CD4-positive, alpha-beta T cell treated with Interferon alpha-2 for 1 hour (primary cell): ENCODE measurements at regions not wholly inside any gene's neighbourhood (a gene's known extent, or its start where the extent isn't known, plus 50 kb on each side); places are given as distances from the start of the nearest gene placed in this dataset.

Source experiments
- DNase-seq, 2 donors: peaks; one replicate each; pipeline ENCODE4 v3.0.0-alpha.2; 2020 to 2022

- DNase-seq, result no peak
Measured at GRCh38 chr2:41870265-41870585, 177.6 kb upstream of the PKDCC start.

- DNase-seq, result no peak
Measured at GRCh38 chr2:41871080-41871479, 176.7 kb upstream of the PKDCC start.

DNA sequence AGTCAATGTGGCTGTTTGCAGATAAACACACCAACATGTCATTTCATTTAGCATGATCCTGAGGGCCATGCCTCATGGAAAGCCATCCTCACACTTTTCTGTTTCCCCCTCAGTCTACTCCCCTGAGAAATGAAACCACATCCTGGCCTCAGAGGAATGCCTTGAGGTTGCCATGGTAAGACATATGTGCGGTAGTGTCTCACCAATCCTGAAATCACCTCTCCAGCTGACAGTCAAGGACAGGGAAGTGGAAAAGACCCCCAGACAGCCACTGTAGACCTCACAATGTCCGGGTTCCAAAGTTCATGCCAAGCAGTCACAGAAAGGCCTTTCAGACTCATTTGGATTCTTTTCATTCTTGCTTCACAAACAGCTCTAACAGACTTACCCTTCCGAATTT lies 175.2 kb upstream of the PKDCC start:
- DNase-seq, result no peak

- no peak for DNase-seq
Measured at GRCh38 chr2:41873102-41874031, 174.5 kb upstream of the PKDCC start.

DNA sequence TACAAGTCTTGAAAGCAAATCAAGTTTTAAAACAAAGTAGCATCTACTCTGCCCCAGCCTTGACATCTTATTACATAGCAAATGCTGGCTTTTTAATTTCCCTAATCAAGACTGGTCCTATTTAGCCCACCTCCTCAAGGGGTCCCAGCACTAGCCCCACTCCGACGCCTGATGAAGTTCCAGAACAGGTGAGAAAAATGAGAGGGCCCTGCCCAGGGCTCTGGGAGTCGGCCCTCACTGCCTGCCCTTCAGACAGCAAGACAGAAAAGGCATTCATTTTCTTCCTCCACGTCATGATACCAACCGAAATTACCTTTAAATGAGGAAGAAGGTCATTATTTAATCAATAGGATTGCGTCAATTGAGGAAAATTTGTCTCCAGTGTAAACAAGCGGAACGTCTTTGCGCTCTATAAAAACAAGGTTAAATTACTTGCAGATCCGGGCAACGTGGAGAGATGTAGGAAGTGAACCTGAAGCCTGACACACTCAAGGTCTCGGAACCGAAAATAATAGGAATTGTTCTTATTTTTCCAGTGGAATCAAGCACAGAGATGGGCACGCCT lies 170.6 kb upstream of the PKDCC start:
- DNase-seq, result no peak

GRCh38 chr2:41878056-41878455 lies 169.8 kb upstream of the PKDCC start:
- no peak for DNase-seq

DNA sequence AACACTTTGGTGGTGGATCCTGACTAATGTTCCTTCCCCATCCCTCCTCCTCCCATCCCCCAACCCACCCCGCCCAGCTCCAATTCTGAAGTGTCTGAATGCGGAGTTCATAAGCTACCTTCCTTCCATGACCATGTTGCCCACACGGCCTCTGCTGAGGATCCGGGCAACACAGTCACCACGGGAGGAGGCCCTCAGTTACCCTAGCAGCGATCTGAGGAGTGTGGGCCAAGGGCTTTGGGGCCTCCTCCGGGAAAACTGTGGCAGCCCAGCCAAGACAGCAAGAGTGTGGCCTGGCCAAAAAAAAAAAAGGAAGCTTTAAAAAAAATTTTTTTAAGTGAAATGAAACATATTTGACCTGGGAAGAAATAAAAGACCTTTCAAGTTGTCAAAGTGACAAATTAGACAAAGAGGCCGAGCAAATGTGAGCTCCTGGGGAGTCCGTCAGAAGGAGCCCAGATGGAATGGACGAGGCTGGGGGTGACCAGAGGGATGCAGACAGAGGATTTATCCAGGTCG lies 169.0 kb upstream of the PKDCC start:
- no peak for DNase-seq

DNA sequence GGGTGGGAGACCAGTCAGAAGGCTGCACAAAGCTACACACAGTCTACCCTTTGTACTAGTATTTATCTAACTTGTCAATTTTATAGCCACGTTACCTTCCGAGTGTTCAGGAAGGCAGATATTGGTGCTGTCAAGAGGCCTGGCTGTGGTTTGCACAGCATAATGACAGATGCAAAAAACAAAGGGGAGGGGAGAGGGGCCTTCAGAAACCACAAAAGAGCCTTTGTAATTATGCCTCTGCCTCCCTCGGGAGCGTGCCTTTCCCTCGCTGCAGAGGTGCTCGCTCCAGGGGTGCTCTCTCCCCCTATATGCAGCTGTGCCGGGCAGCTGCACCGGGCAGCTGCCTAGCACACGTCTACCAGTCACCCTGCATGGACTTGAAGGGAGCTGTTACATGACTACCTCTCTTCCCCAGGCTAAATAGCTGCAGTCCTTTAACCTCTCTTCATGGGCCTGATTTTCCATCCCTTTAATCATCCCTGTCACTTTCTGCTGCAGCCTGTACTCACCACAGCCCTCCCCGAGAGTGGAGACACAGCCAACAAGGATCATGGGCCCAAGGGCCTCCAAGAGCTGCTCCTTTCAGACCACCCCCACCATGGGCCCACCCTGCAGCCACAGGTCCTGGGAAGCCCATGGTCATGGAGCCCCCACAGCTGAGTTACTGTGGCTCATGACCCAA lies 168.4 kb upstream of the PKDCC start:
- DNase-seq, result no peak

DNA sequence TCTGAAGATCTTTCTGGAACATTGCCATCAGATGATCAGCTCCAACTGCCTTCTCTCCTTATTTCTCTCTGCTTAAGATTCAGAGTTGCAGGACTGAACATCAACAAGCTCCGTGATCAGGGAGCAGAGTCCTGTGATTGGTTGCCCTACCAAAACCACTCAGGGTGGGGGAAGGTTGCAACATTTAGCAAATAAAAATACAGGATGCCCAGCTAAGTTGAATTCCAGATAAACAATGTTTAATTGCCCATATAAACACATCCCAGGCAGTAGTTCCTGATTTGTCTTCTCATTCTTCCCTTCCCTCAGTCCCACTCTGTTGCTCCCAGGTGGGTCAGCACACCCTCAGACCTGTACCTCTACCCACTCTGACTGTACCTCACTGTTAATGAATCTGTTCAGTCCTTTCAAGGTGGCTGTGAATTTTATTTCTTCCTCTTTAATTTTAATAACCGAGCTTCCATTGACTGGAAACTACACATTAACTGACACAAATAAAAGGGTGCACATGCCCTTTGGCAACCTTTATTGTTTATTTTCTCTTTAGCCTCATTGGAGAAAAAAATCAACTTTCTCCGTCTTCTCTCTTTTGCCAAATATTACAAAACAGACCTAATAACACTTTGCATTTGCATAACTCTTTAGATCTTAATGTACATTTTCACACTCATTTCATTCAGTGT lies 167.1 kb upstream of the PKDCC start:
- no peak for DNase-seq

DNA sequence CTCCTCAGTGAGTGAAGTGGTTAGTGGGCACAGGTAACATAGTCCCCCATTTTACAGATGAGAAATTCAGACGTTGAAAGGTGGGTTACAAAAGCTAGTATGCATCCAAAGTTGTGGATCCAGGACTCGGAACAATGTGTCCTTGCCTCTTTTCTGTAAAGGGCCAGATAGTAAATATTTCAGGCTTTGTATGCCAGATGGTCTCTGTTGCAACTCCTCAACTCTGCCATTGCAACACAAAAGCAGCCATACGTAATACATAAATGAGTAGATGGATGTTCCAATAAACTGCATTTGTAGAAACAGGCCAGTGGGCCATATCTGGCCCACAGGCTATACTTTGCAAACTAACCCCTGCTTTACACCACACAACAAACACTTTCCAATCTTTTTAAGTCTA lies 166.6 kb upstream of the PKDCC start:
- DNase-seq, result no peak

- DNase-seq, result no peak
Measured at GRCh38 chr2:41884718-41885117, 163.1 kb upstream of the PKDCC start.

- DNase-seq, result no peak
Measured at GRCh38 chr2:41886145-41886664, 161.6 kb upstream of the PKDCC start.

DNA sequence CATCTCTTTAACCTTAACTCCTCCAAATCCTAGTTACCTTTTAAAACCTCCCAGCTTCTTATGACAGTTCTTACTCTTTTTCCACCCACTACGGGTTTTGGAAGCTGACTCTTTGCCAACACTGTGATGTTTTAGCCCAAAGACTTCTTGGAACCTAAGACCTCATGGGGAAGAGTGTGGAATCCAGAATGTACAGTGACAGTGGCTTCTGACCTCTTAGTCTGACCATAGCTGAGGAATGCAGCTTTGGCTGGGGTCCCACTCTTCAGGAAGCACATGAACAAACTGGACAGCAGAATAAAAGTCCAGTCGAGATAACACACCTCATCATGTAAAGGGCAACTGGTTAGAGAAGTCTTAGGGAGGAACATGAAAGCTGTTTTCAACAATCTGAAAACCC lies 161.1 kb upstream of the PKDCC start:
- no peak for DNase-seq

DNA sequence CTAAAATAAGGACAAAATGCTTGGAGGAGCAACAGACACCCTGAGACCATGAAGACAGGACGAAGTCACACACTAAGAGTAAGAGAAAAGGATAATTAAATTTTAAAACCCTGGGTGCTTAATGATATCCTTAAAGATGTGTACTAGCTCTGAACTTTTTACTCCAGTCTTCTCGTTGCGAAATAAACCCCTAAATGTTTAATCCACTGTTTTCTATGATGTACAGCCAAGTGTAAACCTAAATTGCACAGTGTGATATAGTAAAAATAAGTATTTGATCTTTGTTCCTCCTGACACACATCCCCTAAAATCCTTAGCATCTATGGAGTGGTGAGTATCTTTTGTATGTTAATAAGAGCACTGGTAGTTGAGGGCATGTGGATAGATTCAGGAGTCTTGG lies 157.5 kb upstream of the PKDCC start:
- no peak for DNase-seq

- DNase-seq, result no peak
Measured at GRCh38 chr2:41892476-41892875, 155.3 kb upstream of the PKDCC start.

DNA sequence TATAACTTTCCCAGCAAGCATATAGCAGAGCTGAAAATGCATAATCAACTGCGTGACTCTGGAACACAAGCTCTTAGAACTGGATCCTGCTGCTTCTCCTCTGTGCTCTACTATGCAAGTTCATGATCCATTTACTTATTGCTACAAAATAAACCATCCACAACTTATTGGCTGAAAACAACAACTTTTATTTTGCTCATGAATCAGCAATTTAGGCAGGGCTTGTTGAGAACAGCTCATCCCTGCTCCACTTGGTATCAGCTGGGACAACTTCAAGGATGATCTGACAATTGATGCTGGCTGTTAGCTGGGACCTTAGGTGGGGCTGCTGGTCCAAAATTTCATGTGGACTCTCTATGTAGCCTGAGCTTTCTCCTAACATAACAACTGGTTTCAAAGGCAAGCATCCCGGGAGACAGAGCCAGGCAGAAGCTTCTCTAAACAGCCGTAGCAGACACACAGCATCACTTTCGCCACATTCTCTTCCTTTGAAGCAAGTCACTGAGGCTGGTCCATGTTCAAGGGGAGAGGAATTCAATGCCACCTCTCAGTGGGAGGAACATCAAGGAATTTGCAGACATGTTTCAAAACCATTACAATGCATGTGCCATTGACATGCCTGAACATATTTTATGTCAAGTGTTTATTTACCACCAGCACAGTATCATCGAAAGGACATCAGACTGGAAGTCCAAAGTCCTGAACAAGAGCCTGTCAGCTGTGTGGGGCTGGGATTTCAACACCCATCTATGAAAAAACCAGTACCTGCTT lies 153.1 kb upstream of the PKDCC start:
- no peak for DNase-seq

DNA sequence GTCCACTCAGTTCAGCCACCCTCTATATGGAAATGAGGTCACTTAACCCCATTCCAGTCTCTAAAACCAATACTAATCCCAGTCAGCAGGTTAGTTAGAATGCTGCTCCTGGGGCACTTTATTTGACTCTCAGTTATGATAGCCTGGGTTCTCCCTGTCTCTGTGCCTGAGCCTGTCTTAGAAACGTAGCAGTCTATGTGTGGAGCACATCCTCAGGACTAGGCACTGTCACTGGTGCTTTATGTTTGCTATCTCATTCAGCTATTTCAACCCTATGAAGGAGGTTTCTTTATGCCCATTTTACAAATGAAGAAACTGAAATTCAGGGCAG lies 152.5 kb upstream of the PKDCC start:
- DNase-seq, result no peak

GRCh38 chr2:41896186-41896846 lies 151.5 kb upstream of the PKDCC start:
- DNase-seq, result peak; percentile 37 to 60

DNA sequence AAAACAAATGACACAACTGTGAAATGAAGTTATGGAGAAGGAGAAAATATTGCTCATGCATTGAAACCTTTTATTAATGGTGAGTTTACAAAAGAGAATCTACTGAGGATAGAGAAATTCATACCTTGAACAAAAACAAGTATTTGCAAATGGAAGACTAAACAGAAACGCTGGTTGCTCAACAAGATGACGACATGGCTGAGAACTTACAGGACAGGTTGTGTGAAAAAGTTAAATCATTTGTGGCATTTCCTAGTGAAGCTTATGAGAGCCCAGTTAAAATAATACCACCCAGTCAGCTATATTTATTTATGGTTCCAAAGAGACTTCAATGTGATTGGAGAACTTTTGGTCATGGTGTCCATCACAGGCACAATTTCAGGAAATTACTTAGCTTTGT lies 148.6 kb upstream of the PKDCC start:
- no peak for DNase-seq

DNA sequence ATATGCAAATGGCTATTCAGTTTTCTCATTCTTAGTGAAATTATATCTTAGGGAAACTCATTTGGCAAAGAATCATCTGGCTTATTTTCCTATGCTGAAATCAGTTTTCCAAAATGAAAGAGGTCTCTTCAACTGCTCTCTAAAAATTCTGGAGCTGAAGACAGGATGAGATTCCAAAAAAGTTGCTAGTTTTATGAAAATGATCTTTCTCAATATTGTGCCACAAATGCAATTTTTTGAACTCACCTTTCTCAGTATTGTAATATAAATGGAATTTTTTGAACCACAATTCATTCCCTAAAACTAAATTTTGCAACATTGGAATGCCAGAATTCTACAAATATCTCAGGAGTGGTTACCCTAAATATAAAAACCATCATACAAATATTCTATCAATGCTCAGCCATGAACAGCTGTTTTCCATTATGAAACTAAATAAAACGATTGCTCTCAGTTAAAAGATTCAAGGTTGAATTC lies 147.7 kb upstream of the PKDCC start:
- no peak for DNase-seq

DNA sequence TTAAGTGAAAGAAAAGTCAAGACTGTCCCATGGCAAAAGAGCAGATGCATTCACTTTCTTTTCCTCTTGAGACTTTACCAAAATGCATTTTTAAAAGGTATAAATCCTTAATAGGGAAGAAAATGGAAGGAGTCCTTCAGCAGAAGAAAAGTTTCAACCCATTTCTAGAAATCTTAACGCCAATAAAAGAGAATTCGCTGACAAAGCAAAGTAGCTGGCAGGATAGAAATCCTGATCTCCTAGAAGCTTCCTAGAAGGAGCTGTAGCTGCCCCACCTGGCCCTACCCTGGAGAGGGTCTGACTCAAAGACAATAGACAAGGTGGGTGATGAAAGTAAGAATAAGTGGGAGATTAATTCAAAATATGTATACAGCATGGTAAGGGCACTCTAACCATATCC lies 144.9 kb upstream of the PKDCC start:
- no peak for DNase-seq
